ENCODE measurements at regions not wholly inside any gene's neighbourhood (a gene's known extent, or its start where the extent isn't known, plus 50 kb on each side); places are given as distances from the start of the nearest gene placed in this dataset.

GRCh38 chr3:194536871-194537637, 50.3 kb upstream of the ATP13A3 start (continued):
- TF ChIP-seq, protein P1, sequence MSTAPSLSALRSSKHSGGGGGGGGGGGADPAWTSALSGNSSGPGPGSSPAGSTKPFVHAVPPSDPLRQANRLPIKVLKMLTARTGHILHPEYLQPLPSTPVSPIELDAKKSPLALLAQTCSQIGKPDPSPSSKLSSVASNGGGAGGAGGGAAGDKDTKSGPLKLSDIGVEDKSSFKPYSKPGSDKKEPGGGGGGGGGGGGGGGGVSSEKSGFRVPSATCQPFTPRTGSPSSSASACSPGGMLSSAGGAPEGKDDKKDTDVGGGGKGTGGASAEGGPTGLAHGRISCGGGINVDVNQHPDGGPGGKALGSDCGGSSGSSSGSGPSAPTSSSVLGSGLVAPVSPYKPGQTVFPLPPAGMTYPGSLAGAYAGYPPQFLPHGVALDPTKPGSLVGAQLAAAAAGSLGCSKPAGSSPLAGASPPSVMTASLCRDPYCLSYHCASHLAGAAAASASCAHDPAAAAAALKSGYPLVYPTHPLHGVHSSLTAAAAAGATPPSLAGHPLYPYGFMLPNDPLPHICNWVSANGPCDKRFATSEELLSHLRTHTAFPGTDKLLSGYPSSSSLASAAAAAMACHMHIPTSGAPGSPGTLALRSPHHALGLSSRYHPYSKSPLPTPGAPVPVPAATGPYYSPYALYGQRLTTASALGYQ (CRISPR knock-in tag; IDR thresholded peaks at IDR 0.05) = 0 out of 2 replicates have a peak, but pooled peaks have one; percentile 7
- TF ChIP-seq SIN3B (IDR thresholded peaks at IDR 0.05; ENCODE audit: low read length) (no peak), ATAD3A (CRISPR knock-in tag; IDR thresholded peaks at IDR 0.05) (no peak), HDAC1 (CRISPR knock-in tag; IDR thresholded peaks at IDR 0.05) (no peak; the same call in 1 of the 2 replicates), ZMYM3 (CRISPR knock-in tag; IDR thresholded peaks at IDR 0.05) (peak; percentile 67), MTF2 (CRISPR knock-in tag; IDR thresholded peaks at IDR 0.05; ENCODE audit: borderline replicate concordance) (no peak), ZFY (CRISPR knock-in tag; IDR thresholded peaks at IDR 0.05) (peak; percentile 52), ZFP36 (IDR thresholded peaks at IDR 0.05; ENCODE audit: borderline replicate concordance, low read depth, low read length, partially characterized antibody) (no peak), SMARCE1 (IDR thresholded peaks at IDR 0.05; ENCODE audit: borderline replicate concordance) (no peak), CENPX (CRISPR knock-in tag; IDR thresholded peaks at IDR 0.05) (no peak), KLF12 (CRISPR knock-in tag; IDR thresholded peaks at IDR 0.05; ENCODE audit: borderline replicate concordance) (no peak), ZNF644 (CRISPR knock-in tag; IDR thresholded peaks at IDR 0.05; ENCODE audit: low read depth) (peak; percentile 35; the same call in 1 of the 2 replicates), CCDC6 (CRISPR knock-in tag; IDR thresholded peaks at IDR 0.05) (no peak), SOX13 (IDR thresholded peaks at IDR 0.05) (no peak), SOX13 (CRISPR knock-in tag; conservative IDR thresholded peaks at IDR 0.05 in 1 of 2, IDR thresholded peaks at IDR 0.05 in 1 of 2) (peak in 1 of 2 experiments; percentile 27; a peak in 2 of 4 replicates), RFX1 (IDR thresholded peaks at IDR 0.05) (no peak), PAF1 (CRISPR knock-in tag; IDR thresholded peaks at IDR 0.05) (no peak), CCAR2 (optimal IDR thresholded peaks at IDR 0.05; ENCODE audit: low read depth, low read length) (no peak), ZNF263 (CRISPR knock-in tag; IDR thresholded peaks at IDR 0.05) (no peak), ATF7-NPFF (CRISPR knock-in tag; IDR thresholded peaks at IDR 0.05; ENCODE audit: low read depth) (no peak), ZNF510 (CRISPR knock-in tag; IDR thresholded peaks at IDR 0.05; ENCODE audit: low read depth) (no peak), CEBPB (IDR thresholded peaks at IDR 0.05; ENCODE audit: borderline replicate concordance, low read depth, low read length) (peak; percentile 67; the same call in 1 of the 2 replicates), ZNF772 (CRISPR knock-in tag; IDR thresholded peaks at IDR 0.05) (peak; percentile 21; the same call in 1 of the 2 replicates), ZNF569 (CRISPR knock-in tag; IDR thresholded peaks at IDR 0.05; ENCODE audit: borderline replicate concordance) (no peak), HIVEP1 (CRISPR knock-in tag; IDR thresholded peaks at IDR 0.05) (no peak; the same call in 1 of the 2 replicates), ZNF841 (CRISPR knock-in tag; IDR thresholded peaks at IDR 0.05; ENCODE audit: borderline replicate concordance) (no peak)
- TF ChIP-seq, protein P2, sequence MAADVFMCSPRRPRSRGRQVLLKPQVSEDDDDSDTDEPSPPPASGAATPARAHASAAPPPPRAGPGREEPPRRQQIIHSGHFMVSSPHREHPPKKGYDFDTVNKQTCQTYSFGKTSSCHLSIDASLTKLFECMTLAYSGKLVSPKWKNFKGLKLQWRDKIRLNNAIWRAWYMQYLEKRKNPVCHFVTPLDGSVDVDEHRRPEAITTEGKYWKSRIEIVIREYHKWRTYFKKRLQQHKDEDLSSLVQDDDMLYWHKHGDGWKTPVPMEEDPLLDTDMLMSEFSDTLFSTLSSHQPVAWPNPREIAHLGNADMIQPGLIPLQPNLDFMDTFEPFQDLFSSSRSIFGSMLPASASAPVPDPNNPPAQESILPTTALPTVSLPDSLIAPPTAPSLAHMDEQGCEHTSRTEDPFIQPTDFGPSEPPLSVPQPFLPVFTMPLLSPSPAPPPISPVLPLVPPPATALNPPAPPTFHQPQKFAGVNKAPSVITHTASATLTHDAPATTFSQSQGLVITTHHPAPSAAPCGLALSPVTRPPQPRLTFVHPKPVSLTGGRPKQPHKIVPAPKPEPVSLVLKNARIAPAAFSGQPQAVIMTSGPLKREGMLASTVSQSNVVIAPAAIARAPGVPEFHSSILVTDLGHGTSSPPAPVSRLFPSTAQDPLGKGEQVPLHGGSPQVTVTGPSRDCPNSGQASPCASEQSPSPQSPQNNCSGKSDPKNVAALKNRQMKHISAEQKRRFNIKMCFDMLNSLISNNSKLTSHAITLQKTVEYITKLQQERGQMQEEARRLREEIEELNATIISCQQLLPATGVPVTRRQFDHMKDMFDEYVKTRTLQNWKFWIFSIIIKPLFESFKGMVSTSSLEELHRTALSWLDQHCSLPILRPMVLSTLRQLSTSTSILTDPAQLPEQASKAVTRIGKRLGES (CRISPR knock-in tag; IDR thresholded peaks at IDR 0.05; ENCODE audit: borderline replicate concordance) = no peak
